ENCODE measurements at regions not wholly inside any gene's neighbourhood (a gene's known extent, or its start where the extent isn't known, plus 50 kb on each side); places are given as distances from the start of the nearest gene placed in this dataset.

- CTCF ChIA-PET: no interaction called here
- H2AFZ ChIP-seq (ENCODE audit: low read length): no peak overlapping the region
- no peaks in the 10 kb centered on the region for H3K9me3 ChIP-seq (ENCODE audit: low read length)
- BruUV-seq (replicated peaks): no TSS peak
- H3K9ac ChIP-seq (ENCODE audit: low read length): 0 out of 2 replicates have a peak overlapping the region, but pooled peaks have one; percentile 5
- peaks cover 27% of the 10 kb centered on the region for H3K4me1 ChIP-seq (ENCODE audit: insufficient read depth, low read length)
- H3K36me3 ChIP-seq (ENCODE audit: low read depth, low read length): no peaks in the 10 kb centered on the region
- intact Hi-C loops (cut with micrococcal nuclease): loop anchor here (2.0 kb wide), 1 partner anchor 19 kb away; no protein-coding TSS in a partner anchor
- DNase-seq (peak; percentile 77), ATAC-seq (peak; percentile 84)
- no peaks in the 10 kb centered on the region for H3K79me2 ChIP-seq (ENCODE audit: low read length)
- POLR2A ChIA-PET (ENCODE audit: unreplicated experiment): no interaction called here
- H3K9me2 ChIP-seq (replicated peaks; ENCODE audit: low read length): no peaks in the 10 kb centered on the region
- no peaks in the 10 kb centered on the region for H3F3A ChIP-seq (ENCODE audit: low read length, unreplicated experiment)
- peak overlapping the region; percentile 18 for H3K4me2 ChIP-seq (ENCODE audit: low read length)
- no peak overlapping the region for H3K4me3 ChIP-seq (ENCODE audit: low read length)
- no peaks in the 10 kb centered on the region for H3K27me3 ChIP-seq (ENCODE audit: low read length)
- H3K27ac ChIP-seq (ENCODE audit: low read length): peak overlapping the region; percentile 67
- TF ChIP-seq EZH2phosphoT487 (IDR thresholded peaks at IDR 0.05; ENCODE audit: borderline replicate concordance, low read length) (no peak), CTCF (conservative IDR thresholded peaks at IDR 0.05; ENCODE audit: low read depth, low read length) (no peak), EZH2 (IDR thresholded peaks at IDR 0.05; ENCODE audit: low read length, unreplicated experiment) (no peak)
- no peaks in the 10 kb centered on the region for H4K20me1 ChIP-seq (ENCODE audit: low read length)
Measured at GRCh38 chr2:9763356-9764152, 79.7 kb upstream of the TAF1B start.

GRCh38 chr2:9764153-9764778, 79.0 kb upstream of the TAF1B start:
- no TSS peak for BruUV-seq (replicated peaks)
- Histone ChIP-seq H3K27me3 (ENCODE audit: low read length) (no peaks in the 10 kb centered on the region), H3K79me2 (ENCODE audit: low read length) (no peaks in the 10 kb centered on the region), H3K9me2 (replicated peaks; ENCODE audit: low read length) (no peaks in the 10 kb centered on the region), H4K20me1 (ENCODE audit: low read length) (no peaks in the 10 kb centered on the region), H3K36me3 (ENCODE audit: low read depth, low read length) (no peaks in the 10 kb centered on the region), H3K27ac (ENCODE audit: low read length) (peak overlapping the region; percentile 67), H3K4me1 (ENCODE audit: insufficient read depth, low read length) (peaks cover 27% of the 10 kb centered on the region), H3K9me3 (ENCODE audit: low read length) (no peaks in the 10 kb centered on the region), H3K4me2 (ENCODE audit: low read length) (peak overlapping the region; percentile 18), H3K9ac (ENCODE audit: low read length) (0 out of 2 replicates have a peak overlapping the region, but pooled peaks have one; percentile 5), H3F3A (ENCODE audit: low read length, unreplicated experiment) (no peaks in the 10 kb centered on the region), H2AFZ (ENCODE audit: low read length) (no peak overlapping the region), H3K4me3 (ENCODE audit: low read length) (no peak overlapping the region)
- TF ChIP-seq EZH2phosphoT487 (IDR thresholded peaks at IDR 0.05; ENCODE audit: borderline replicate concordance, low read length) (no peak), EZH2 (IDR thresholded peaks at IDR 0.05; ENCODE audit: low read length, unreplicated experiment) (no peak), CTCF (conservative IDR thresholded peaks at IDR 0.05; ENCODE audit: low read depth, low read length) (no peak)
- ChIA-PET CTCF (no interaction called here), POLR2A (ENCODE audit: unreplicated experiment) (no interaction called here)
- peak; percentile 66 for DNase-seq
- no peak; the same call in none of the 2 replicates for ATAC-seq
- intact Hi-C loops (cut with micrococcal nuclease): no loop called here
